ENCODE measurements at regions not wholly inside any gene's neighbourhood (a gene's known extent, or its start where the extent isn't known, plus 50 kb on each side); places are given as distances from the start of the nearest gene placed in this dataset.

DNA sequence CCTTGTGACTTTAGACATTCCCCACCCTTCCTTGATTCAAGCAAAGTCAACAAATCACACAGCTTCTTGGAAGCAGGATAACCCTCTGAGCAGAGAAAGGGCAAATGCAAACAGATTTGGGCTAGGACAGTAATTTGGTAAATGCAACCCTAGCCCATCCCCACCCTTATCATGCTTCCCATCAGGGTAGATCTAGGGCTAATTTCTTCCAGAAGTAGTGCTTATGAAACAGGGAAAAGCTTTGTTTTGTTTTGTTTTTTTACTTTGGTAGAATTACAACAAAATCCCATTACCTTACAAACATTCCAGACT lies 525.1 kb upstream of the NOX3 start:
- TF ChIP-seq, protein P1, sequence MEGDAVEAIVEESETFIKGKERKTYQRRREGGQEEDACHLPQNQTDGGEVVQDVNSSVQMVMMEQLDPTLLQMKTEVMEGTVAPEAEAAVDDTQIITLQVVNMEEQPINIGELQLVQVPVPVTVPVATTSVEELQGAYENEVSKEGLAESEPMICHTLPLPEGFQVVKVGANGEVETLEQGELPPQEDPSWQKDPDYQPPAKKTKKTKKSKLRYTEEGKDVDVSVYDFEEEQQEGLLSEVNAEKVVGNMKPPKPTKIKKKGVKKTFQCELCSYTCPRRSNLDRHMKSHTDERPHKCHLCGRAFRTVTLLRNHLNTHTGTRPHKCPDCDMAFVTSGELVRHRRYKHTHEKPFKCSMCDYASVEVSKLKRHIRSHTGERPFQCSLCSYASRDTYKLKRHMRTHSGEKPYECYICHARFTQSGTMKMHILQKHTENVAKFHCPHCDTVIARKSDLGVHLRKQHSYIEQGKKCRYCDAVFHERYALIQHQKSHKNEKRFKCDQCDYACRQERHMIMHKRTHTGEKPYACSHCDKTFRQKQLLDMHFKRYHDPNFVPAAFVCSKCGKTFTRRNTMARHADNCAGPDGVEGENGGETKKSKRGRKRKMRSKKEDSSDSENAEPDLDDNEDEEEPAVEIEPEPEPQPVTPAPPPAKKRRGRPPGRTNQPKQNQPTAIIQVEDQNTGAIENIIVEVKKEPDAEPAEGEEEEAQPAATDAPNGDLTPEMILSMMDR (optimal IDR thresholded peaks at IDR 0.05 in 1 of 3, IDR thresholded peaks at IDR 0.05 in 1 of 3, conservative IDR thresholded peaks at IDR 0.05 in 1 of 3; ENCODE audit: extremely low read depth in 1 of 3, insufficient read depth in 2 of 3, low read length in 3 of 3) = no peak
- no peak for TF ChIP-seq EZH2 (IDR thresholded peaks at IDR 0.05; ENCODE audit: low read length)

Measured in keratinocyte (primary cell).